Lower lobe of right lung (tissue), 2 donors: ENCODE measurements at regions not wholly inside any gene's neighbourhood (a gene's known extent, or its start where the extent isn't known, plus 50 kb on each side); places are given as distances from the start of the nearest gene placed in this dataset.

Experiments used
- ATAC-seq, 2 donors: fragments of 200-7000 bp; cut with Tn5 transposase; one replicate each; pipeline ENCODE4 v1.9.1; 2020 to 2022; ENCODE audit warnings: mild to moderate bottlenecking in 2 of 2, moderate library complexity in 2 of 2
- DNase-seq: peaks from one replicate; pipeline ENCODE4 v3.0.0-alpha.2; 2020
- H3K27ac ChIP-seq: fragments of 200-600 bp; one replicate; pipeline ENCODE4 v1.8.0; 2022
- H3K27me3 ChIP-seq: fragments of 200-600 bp; one replicate; pipeline ENCODE4 v1.8.0; 2022; ENCODE audit warnings: low read depth
- H3K36me3 ChIP-seq: fragments of 200-600 bp; one replicate; pipeline ENCODE4 v1.8.0; 2022; ENCODE audit warnings: mild to moderate bottlenecking
- H3K4me1 ChIP-seq: fragments of 200-600 bp; one replicate; pipeline ENCODE4 v1.8.0; 2022
- H3K4me3 ChIP-seq: fragments of 200-600 bp; one replicate; pipeline ENCODE4 v1.8.0; 2022; ENCODE audit warnings: mild to moderate bottlenecking
- H3K9me3 ChIP-seq: fragments of 200-600 bp; one replicate; pipeline ENCODE4 v1.8.0; 2022
- CTCF ChIP-seq: fragments of 200-600 bp; IDR thresholded peaks from one replicate; pipeline ENCODE4 v1.8.0; 2022; ENCODE audit warnings: antibody characterized with exemption, mild to moderate bottlenecking
- intact Hi-C: fragments of 100-400 bp; cut with DNase I; formaldehyde crosslinking; loops from one replicate; pipeline ENCODE4 v1.11.0; 2022
- donor health status: DM: no; HTN: yes; CAD: no; lungs with severe emphysema.

GRCh38 chr4:185896817-185897488 is 85.0 kb upstream of the SORBS2 start:
- TF ChIP-seq CTCF = no peak
- no peaks in the 10 kb centered on the region for H3K4me1 ChIP-seq
- intact Hi-C loops = no loop called here
- ATAC-seq (peak; percentile 57 to 84), DNase-seq (no peak)
- no peak overlapping the region for H3K4me3 ChIP-seq
- H3K27ac ChIP-seq = no peak overlapping the region
- no peaks in the 10 kb centered on the region for H3K36me3 ChIP-seq
- no peaks in the 10 kb centered on the region for H3K27me3 ChIP-seq
- no peaks in the 10 kb centered on the region for H3K9me3 ChIP-seq

- Histone ChIP-seq H3K27me3 (no peaks in the 10 kb centered on the region), H3K4me3 (no peak overlapping the region), H3K9me3 (no peaks in the 10 kb centered on the region), H3K36me3 (no peaks in the 10 kb centered on the region), H3K27ac (no peak overlapping the region), H3K4me1 (no peaks in the 10 kb centered on the region)
- ATAC-seq (no peak), DNase-seq (no peak)
- intact Hi-C loops = no loop called here
- TF ChIP-seq CTCF = no peak
These were observed 86.4 kb upstream of the SORBS2 start for GRCh38 chr4:185898413-185898812.

GRCh38 chr4:185899833-185900232 is 87.8 kb upstream of the SORBS2 start:
- Histone ChIP-seq H3K36me3 (no peaks in the 10 kb centered on the region), H3K27me3 (no peaks in the 10 kb centered on the region), H3K9me3 (no peaks in the 10 kb centered on the region), H3K27ac (no peak overlapping the region), H3K4me3 (no peak overlapping the region), H3K4me1 (no peaks in the 10 kb centered on the region)
- intact Hi-C loops = no loop called here
- ATAC-seq (no peak), DNase-seq (no peak)
- no peak for TF ChIP-seq CTCF

GRCh38 chr4:185902654-185903053 is 90.7 kb upstream of the SORBS2 start:
- H3K9me3 ChIP-seq = no peaks in the 10 kb centered on the region
- no peaks in the 10 kb centered on the region for H3K27me3 ChIP-seq
- ATAC-seq (no peak), DNase-seq (no peak)
- H3K4me3 ChIP-seq = no peak overlapping the region
- no peak for TF ChIP-seq CTCF
- H3K36me3 ChIP-seq = no peaks in the 10 kb centered on the region
- H3K4me1 ChIP-seq = no peaks in the 10 kb centered on the region
- intact Hi-C loops = no loop called here
- no peak overlapping the region for H3K27ac ChIP-seq

- intact Hi-C loops = no loop called here
- DNase-seq (no peak), ATAC-seq (no peak)
- Histone ChIP-seq H3K4me1 (no peaks in the 10 kb centered on the region), H3K36me3 (no peaks in the 10 kb centered on the region), H3K4me3 (no peak overlapping the region), H3K27ac (no peak overlapping the region), H3K9me3 (no peaks in the 10 kb centered on the region), H3K27me3 (no peaks in the 10 kb centered on the region)
- TF ChIP-seq CTCF = no peak
These were observed 91.2 kb upstream of the SORBS2 start for GRCh38 chr4:185903205-185903604.

GRCh38 chr4:185904381-185904780 is 92.4 kb upstream of the SORBS2 start:
- no peak overlapping the region for H3K27ac ChIP-seq
- no peak for TF ChIP-seq CTCF

More at GRCh38 chr4:185904381-185904780, 92.4 kb upstream of the SORBS2 start:
- H3K4me3 ChIP-seq = no peak overlapping the region
- no peaks in the 10 kb centered on the region for H3K9me3 ChIP-seq
- ATAC-seq (no peak), DNase-seq (no peak)
- intact Hi-C loops = no loop called here
- no peaks in the 10 kb centered on the region for H3K36me3 ChIP-seq
- H3K4me1 ChIP-seq = no peaks in the 10 kb centered on the region
- no peaks in the 10 kb centered on the region for H3K27me3 ChIP-seq
